ENCODE measurements at regions not wholly inside any gene's neighbourhood (a gene's known extent, or its start where the extent isn't known, plus 50 kb on each side); places are given as distances from the start of the nearest gene placed in this dataset.

DNA sequence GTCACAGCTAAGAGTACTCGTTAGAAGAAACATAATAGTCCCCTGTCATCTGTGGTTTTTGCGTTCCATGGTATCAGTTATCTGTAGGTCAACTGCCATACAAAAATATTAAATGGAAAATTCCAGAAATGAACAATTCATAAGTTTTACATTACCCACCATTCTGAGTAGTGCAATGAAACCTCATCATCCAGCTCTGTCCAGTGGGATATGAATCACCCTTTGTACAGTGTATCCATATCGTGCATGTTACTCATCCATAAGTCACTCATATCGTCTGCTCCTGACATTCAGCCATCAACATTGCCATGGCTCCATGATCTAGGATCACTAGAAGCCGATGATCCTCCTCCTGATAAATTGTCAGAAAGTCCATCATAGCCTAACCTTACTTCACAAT lies 174.9 kb upstream of the C11orf87 start:
- no peak for DNase-seq (ENCODE audit: low read depth in 3 of 3, low spot score in 2 of 3)

GRCh38 chr11:109249597-109249996 lies 172.4 kb upstream of the C11orf87 start:
- no peak for DNase-seq (ENCODE audit: low read depth in 3 of 3, low spot score in 2 of 3)

GRCh38 chr11:109251230-109251629 lies 170.8 kb upstream of the C11orf87 start:
- DNase-seq (ENCODE audit: low read depth in 3 of 3, low spot score in 2 of 3): no peak

GRCh38 chr11:109264128-109264527 lies 157.9 kb upstream of the C11orf87 start:
- no peak for DNase-seq (ENCODE audit: low read depth in 3 of 3, low spot score in 2 of 3)

DNA sequence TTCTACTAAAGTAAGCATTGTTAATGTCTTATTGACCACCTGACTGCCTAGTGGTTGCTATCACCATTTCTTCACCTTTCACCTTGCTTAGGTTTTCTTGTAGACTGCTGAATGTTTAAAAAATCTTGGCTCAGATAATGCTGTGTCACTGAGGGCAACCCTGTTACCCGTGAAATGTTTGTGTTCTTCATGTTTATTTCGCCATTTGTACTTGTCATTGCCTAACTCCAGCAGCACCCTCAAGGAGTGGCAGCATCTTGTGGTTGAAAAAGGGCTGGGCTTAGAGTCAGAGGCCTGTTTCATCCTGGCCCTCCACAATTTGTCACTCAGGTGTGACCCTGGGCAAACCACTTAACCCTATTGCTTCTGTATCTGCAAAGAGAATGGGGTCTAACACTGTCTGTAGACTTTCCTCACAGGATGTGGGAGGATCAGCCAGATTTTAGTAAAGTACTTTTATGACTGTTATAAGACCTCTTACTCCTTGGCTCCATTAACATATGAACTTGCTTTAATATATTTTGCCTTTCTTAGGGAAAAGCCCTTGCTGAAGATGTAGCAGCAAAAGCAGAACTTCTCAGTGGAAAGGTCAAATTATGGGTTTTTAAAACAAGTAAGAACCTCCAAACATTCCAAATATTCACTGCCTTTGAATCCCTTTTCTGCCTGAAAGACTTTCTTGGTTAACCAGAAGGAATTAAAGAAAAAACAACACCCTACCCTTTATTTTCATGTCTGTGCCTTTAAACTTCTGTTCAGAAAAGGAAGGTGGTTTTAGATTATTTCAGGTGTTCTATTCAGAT lies 154.5 kb upstream of the C11orf87 start:
- DNase-seq (ENCODE audit: low read depth in 3 of 3, low spot score in 2 of 3): no peak

GRCh38 chr11:109275931-109276330 lies 146.1 kb upstream of the C11orf87 start:
- DNase-seq (ENCODE audit: low read depth in 3 of 3, low spot score in 2 of 3): no peak

DNA sequence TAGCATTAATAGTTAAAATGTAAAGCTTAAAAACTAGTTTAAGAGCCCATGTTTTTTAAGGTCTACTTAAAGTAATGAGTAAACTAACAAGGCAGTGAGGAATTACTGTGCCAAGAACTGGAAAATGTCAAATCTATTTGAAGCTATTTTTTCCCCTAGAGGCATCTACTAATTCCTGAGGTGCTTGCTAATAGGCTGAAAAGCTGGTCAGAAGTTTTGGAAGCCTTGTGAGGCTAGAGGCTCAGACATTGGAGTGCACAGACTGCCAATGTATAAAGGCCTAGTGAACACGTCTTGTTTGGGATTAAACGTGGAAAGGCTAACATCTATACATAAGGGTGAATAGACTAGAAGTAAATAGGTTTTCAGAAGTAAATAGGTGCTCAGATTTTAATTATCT lies 136.5 kb upstream of the C11orf87 start:
- DNase-seq (ENCODE audit: low read depth in 3 of 3, low spot score in 2 of 3): no peak

- DNase-seq (ENCODE audit: low read depth in 3 of 3, low spot score in 2 of 3): no peak
Observed at GRCh38 chr11:109291553-109291952, 130.4 kb upstream of the C11orf87 start.

DNA sequence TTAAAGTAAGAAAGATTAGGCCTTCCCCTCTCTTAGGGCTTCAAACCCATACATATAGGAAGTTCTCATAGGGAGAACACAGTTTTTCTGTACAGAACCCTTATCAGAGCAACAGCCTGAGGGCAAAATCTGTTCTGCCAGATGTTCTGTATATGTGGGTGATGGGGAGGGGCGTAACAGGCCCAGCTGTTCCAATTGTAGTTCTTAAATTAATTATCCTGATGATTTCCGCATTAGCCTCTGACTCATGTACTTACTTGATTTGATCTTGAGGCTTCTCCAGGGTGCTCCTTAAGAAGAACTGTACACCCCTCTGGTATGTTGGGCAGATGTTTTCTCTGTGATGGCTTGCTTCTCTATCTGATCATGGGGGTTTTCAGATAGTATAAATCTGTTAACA lies 123.1 kb upstream of the C11orf87 start:
- DNase-seq (ENCODE audit: low read depth in 3 of 3, low spot score in 2 of 3): no peak

- no peak for DNase-seq (ENCODE audit: low read depth in 3 of 3, low spot score in 2 of 3)
Observed at GRCh38 chr11:109300211-109300610, 121.8 kb upstream of the C11orf87 start.

GRCh38 chr11:109302591-109303334 lies 119.2 kb upstream of the C11orf87 start:
- no peak for DNase-seq (ENCODE audit: low read depth in 3 of 3, low spot score in 2 of 3)

GRCh38 chr11:109303342-109303741 lies 118.6 kb upstream of the C11orf87 start:
- DNase-seq (ENCODE audit: low read depth in 3 of 3, low spot score in 2 of 3): no peak

DNA sequence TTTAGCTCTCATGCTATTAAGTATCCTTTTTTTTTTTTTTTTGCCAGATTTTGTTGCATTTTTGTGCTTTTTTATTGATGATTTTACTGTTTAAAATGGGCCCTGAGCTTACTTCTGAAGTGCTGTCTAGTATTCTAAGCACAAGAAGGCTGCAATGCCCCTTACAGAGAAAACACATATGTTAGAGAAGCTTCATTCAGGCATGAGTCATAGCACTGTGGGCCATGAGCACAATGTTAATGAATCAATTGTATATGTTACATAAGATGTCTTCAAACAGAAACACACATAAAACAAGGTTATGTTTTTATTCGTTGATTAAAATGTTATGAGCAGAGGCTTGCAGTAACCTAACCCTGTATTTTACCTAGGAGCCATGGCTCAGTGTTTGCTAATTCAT lies 117.8 kb upstream of the C11orf87 start:
- DNase-seq (ENCODE audit: low read depth in 3 of 3, low spot score in 2 of 3): no peak

DNA sequence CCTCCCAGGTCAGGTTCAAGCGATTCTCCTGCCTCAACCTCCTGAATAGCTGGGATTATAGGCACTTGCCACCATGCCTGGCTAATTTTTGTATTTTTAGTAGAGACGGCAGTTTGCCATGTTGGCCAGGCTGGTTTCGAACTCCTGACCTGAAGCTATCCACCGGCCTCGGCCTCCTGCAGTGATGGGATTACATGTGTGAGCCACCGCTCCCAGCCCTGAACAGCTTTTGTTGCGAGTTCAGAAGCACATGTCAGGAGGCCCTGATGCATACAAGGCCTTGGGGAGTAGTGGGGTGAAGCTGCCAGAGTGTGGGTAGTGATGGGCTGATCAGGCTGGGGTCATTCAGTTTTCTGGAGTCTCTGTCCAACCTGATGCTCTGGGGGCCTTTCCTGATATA lies 117.0 kb upstream of the C11orf87 start:
- no peak for DNase-seq (ENCODE audit: low read depth in 3 of 3, low spot score in 2 of 3)

DNA sequence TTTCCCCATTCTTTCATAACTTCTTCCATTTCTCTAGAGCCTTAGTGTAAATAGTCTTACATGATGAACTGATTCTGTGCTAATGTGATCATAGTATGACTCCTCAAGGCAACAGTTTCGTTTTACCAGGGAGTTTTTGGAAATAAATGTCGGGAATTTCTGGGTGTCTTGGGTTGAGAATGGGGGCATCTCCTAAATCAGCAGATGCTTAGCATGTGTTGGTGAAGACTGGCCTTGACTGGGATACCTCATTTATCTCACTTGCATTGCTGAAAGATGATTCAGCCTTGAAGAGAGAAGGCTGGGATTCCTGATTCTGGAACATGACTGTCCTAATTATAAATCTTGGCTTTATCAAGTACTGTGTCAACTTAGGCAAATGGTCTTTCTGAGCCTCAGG lies 115.7 kb upstream of the C11orf87 start:
- DNase-seq (ENCODE audit: low read depth in 3 of 3, low spot score in 2 of 3): no peak

- DNase-seq (ENCODE audit: low read depth in 3 of 3, low spot score in 2 of 3): no peak
Observed at GRCh38 chr11:109307366-109307765, 114.6 kb upstream of the C11orf87 start.

GRCh38 chr11:109308551-109308950 lies 113.4 kb upstream of the C11orf87 start:
- DNase-seq (ENCODE audit: low read depth in 3 of 3, low spot score in 2 of 3): no peak

GRCh38 chr11:109309153-109309552 lies 112.8 kb upstream of the C11orf87 start:
- no peak for DNase-seq (ENCODE audit: low read depth in 3 of 3, low spot score in 2 of 3)

GRCh38 chr11:109317726-109318125 lies 104.3 kb upstream of the C11orf87 start:
- no peak for DNase-seq (ENCODE audit: low read depth in 3 of 3, low spot score in 2 of 3)

- DNase-seq (ENCODE audit: low read depth in 3 of 3, low spot score in 2 of 3): no peak
Observed at GRCh38 chr11:109320595-109320994, 101.4 kb upstream of the C11orf87 start.

GRCh38 chr11:109326781-109327180 lies 95.2 kb upstream of the C11orf87 start:
- DNase-seq (ENCODE audit: low read depth in 3 of 3, low spot score in 2 of 3): no peak

GRCh38 chr11:109329716-109330115 lies 92.3 kb upstream of the C11orf87 start:
- DNase-seq (ENCODE audit: low read depth in 3 of 3, low spot score in 2 of 3): no peak
